ENCODE measurements at regions not wholly inside any gene's neighbourhood (a gene's known extent, or its start where the extent isn't known, plus 50 kb on each side); places are given as distances from the start of the nearest gene placed in this dataset.

DNA sequence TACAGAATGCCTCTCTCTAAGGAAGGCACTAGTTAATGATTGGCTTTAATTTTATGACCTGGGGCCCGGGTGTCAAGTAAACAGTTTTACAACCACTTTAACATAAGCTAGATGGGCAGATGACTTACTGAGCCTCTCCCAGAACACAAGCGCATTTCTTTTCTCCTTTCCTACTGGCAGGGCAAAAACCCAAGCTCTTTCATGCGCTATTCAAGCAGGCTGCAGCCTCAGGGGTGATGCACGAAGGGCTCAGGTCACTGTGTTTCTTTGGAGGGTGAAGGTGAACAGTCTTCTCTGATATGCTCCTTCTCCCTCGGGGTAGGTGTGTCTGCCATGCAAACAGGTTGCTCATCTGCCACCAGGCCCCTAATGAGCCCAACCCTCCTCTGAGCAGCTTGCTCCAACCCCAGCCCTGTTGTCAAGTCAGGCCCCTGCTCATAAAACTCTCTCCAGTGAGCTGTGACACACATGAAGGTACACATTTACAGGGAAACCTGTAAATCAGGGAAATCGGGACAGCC lies 73.5 kb upstream of the CDH4 start:
- DNase-seq (ENCODE audit: low read depth): no peak
- ChIA-PET POLR2A (no interaction called here), CTCF (interaction anchor here (1.1 to 2.5 kb wide), 2 partner anchors 8 to 50 kb away, joined by 3 to 7 read pairs; no protein-coding TSS in a partner anchor)
- H3K4me3 ChIP-seq (ENCODE audit: low read depth, low read length): no peak overlapping the region
- H3K36me3 ChIP-seq (ENCODE audit: control insufficient read depth, insufficient read depth, low read length): no peaks in the 10 kb centered on the region
- H3K27me3 ChIP-seq (ENCODE audit: control insufficient read depth, insufficient read depth, low read length): no peaks in the 10 kb centered on the region
- TF ChIP-seq, protein P1, sequence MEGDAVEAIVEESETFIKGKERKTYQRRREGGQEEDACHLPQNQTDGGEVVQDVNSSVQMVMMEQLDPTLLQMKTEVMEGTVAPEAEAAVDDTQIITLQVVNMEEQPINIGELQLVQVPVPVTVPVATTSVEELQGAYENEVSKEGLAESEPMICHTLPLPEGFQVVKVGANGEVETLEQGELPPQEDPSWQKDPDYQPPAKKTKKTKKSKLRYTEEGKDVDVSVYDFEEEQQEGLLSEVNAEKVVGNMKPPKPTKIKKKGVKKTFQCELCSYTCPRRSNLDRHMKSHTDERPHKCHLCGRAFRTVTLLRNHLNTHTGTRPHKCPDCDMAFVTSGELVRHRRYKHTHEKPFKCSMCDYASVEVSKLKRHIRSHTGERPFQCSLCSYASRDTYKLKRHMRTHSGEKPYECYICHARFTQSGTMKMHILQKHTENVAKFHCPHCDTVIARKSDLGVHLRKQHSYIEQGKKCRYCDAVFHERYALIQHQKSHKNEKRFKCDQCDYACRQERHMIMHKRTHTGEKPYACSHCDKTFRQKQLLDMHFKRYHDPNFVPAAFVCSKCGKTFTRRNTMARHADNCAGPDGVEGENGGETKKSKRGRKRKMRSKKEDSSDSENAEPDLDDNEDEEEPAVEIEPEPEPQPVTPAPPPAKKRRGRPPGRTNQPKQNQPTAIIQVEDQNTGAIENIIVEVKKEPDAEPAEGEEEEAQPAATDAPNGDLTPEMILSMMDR (IDR thresholded peaks at IDR 0.05; ENCODE audit: insufficient read depth, low read depth, low read length): no peak

DNA sequence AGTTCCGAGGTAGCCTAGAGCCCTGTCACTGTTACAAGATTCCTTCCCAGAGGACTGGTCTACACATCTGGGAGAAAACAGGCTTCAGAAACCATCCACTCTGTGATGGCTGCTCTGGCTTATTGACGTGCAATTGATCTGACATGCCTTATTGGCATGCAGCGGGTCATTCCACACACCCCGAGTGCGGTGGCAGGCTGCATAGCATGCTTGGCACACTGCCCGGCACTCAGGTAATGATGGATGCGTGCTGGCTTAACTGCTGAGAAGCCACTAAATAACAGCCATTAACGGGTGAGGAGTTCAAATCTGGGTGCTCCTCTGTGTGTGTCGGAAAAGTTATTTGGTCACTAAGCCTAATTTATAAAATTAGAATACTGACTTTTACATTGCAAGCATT lies 67.9 kb upstream of the CDH4 start:
- DNase-seq (ENCODE audit: low read depth): no peak
- Histone ChIP-seq H3K27me3 (ENCODE audit: control insufficient read depth, insufficient read depth, low read length) (no peaks in the 10 kb centered on the region), H3K36me3 (ENCODE audit: control insufficient read depth, insufficient read depth, low read length) (no peaks in the 10 kb centered on the region), H3K4me3 (ENCODE audit: low read depth, low read length) (no peak overlapping the region)
- TF ChIP-seq, protein P1 (IDR thresholded peaks at IDR 0.05; ENCODE audit: insufficient read depth, low read depth, low read length): no peak
- ChIA-PET POLR2A (no interaction called here), CTCF (no interaction called here)

DNA sequence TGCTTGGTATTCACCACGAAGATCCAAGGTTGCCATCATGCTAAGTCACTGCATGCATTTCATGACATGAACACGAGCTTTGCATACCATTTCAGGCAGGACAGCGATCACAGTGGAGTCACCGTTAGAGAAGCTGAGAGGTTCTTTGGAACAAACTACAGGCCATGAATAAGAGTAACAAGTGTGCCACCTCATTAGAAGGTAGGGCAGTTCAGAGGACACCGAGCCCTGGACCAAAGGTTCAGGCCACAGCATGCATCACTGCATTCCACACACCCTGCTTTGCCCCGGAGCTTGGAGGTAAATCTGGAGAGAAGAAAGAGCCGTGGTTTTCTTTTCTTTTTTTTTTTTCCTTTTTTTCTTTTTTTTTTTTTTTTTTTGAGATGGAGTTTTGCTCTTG lies 66.9 kb upstream of the CDH4 start:
- TF ChIP-seq, protein P1 (IDR thresholded peaks at IDR 0.05; ENCODE audit: insufficient read depth, low read depth, low read length): no peak
- DNase-seq (ENCODE audit: low read depth): no peak
- Histone ChIP-seq H3K36me3 (ENCODE audit: control insufficient read depth, insufficient read depth, low read length) (no peaks in the 10 kb centered on the region), H3K4me3 (ENCODE audit: low read depth, low read length) (no peak overlapping the region), H3K27me3 (ENCODE audit: control insufficient read depth, insufficient read depth, low read length) (no peaks in the 10 kb centered on the region)
- CTCF ChIA-PET: interaction anchor here (0.9 to 2.9 kb wide), 4 partner anchors 8 to 923 kb away, joined by 3 to 18 read pairs (median 4); no protein-coding TSS in a partner anchor
- POLR2A ChIA-PET: interaction anchor here (0.5 to 1.6 kb wide), 3 partner anchors 16 to 888 kb away, joined by 4 to 5 read pairs (median 5); no protein-coding TSS in a partner anchor

DNA sequence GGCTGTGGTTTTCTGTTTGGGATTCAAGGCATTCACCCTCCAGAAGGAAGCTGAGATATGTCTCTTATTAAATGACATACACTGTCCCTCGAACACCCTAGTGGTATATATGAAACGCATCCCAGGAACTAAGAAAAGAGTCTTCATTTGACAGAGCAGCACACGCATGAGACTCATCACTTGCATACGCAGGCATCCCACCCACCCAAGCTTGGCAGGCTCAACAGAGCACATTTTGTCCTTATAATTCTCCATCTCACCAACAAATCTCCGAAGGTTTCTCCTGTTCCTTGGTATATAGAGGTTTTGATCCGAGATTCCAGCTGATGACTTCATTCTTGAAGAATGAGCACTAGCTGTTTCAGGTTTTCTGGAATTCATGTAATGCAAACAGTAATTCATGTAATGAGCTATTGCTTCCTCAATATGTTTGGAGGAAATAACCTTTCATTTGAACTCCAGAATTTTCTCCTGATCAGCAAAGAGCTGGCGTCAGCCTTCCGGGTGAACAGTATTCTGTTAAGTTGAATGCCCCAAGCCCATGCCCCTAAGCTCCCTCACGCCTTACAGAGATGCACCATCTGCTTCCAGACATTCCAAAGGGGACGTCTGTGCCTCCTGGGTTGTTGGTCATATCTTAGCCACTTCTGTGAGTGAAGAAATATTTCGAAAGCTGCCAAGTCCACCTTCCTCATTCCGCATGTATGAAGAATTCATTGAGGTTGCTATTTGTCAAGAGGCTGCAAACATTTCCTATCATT lies 66.0 kb upstream of the CDH4 start:
- POLR2A ChIA-PET: interaction anchor here (0.7 to 1.6 kb wide), 3 partner anchors 16 to 1123 kb away, joined by 4 to 5 read pairs (median 4); no protein-coding TSS in a partner anchor
- H3K4me3 ChIP-seq (ENCODE audit: low read depth, low read length): no peak overlapping the region
- peak; percentile 94 for DNase-seq (ENCODE audit: low read depth)

More for the DNA sequence above, 66.0 kb upstream of the CDH4 start:
- Histone ChIP-seq H3K27me3 (ENCODE audit: control insufficient read depth, insufficient read depth, low read length) (no peaks in the 10 kb centered on the region), H3K36me3 (ENCODE audit: control insufficient read depth, insufficient read depth, low read length) (no peaks in the 10 kb centered on the region)
- CTCF ChIA-PET: interaction anchor here (0.9 to 2.9 kb wide), 6 partner anchors 9 to 924 kb away, joined by 3 to 18 read pairs (median 4); no protein-coding TSS in a partner anchor
- TF ChIP-seq, protein P1 (IDR thresholded peaks at IDR 0.05; ENCODE audit: insufficient read depth, low read depth, low read length): peak; percentile 25; the same call in 1 of the 2 replicates
